A673 (cell line): ENCODE measurements at regions not wholly inside any gene's neighbourhood (a gene's known extent, or its start where the extent isn't known, plus 50 kb on each side); places are given as distances from the start of the nearest gene placed in this dataset.

Experiments
- BruUV-seq: library from RNA; stranded (reverse); fragments of 400-500 nt; replicated peaks from 2 replicates; lab custom pipeline; 2021; lab: Mats Ljungman, UMichigan
- CTCF ChIA-PET: fragments of 300-600 bp; sonication (Branson Sonifier 250); formaldehyde crosslinking; loops from one replicate; lab custom pipeline; 2022; ENCODE audit warnings: antibody characterized with exemption; lab: Charles Lee
- POLR2A ChIA-PET: fragments of 300-600 bp; sonication (Branson Sonifier 250); formaldehyde crosslinking; loops from one replicate; lab custom pipeline; 2022; ENCODE audit warnings: antibody characterized with exemption; ENCODE audit not compliant: low non-redundant PET; lab: Charles Lee
- DNase-seq: peaks from one replicate; pipeline ENCODE4 v3.0.0-alpha.2; 2015; ENCODE audit warnings: low spot score
- H3K27ac ChIP-seq: fragments of 200-600 bp; sonication (generic); 2 replicates; pipeline ENCODE4 v1.5.1; 2016; ENCODE audit warnings: mixed run types, low read depth, mild to moderate bottlenecking, mixed read lengths, antibody characterized with exemption, low read length; ENCODE audit not compliant: poor library complexity, severe bottlenecking
- H3K27me3 ChIP-seq: fragments of 200-600 bp; sonication (generic); replicated peaks from 2 replicates; pipeline ENCODE4 v1.6.1; 2017; ENCODE audit warnings: mixed run types, low read depth, mild to moderate bottlenecking, mixed read lengths, antibody characterized with exemption, low read length; ENCODE audit not compliant: insufficient read depth, poor library complexity
- H3K36me3 ChIP-seq: fragments of 200-600 bp; sonication (generic); 2 replicates; pipeline ENCODE4 v1.6.1; 2016; ENCODE audit warnings: mixed run types, mild to moderate bottlenecking, mixed read lengths, antibody characterized with exemption, low read length; ENCODE audit not compliant: insufficient read depth, poor library complexity, severe bottlenecking
- H3K4me1 ChIP-seq: fragments of 200-600 bp; sonication (generic); 2 replicates; pipeline ENCODE4 v1.6.1; 2017; ENCODE audit warnings: mixed run types, mild to moderate bottlenecking, mixed read lengths, antibody characterized with exemption, low read length; ENCODE audit not compliant: insufficient read depth, poor library complexity, severe bottlenecking
- H3K4me3 ChIP-seq: fragments of 200-600 bp; sonication (generic); 2 replicates; pipeline ENCODE4 v1.5.1; 2016; ENCODE audit warnings: low read depth, mixed run types, mild to moderate bottlenecking, mixed read lengths, low read length; ENCODE audit not compliant: poor library complexity, severe bottlenecking
- H3K9me3 ChIP-seq: fragments of 200-600 bp; sonication (generic); 2 replicates; pipeline ENCODE4 v1.6.1; 2016; ENCODE audit warnings: mixed run types, low read depth, mild to moderate bottlenecking, mixed read lengths, antibody characterized with exemption, low read length; ENCODE audit not compliant: poor library complexity, severe bottlenecking
- EZH2 ChIP-seq: fragments of 200-600 bp; sonication (generic); IDR thresholded peaks from 2 replicates; pipeline ENCODE4 v1.6.1; 2017; ENCODE audit warnings: borderline replicate concordance, low read depth, mild to moderate bottlenecking, mixed read lengths, antibody characterized with exemption, low read length; ENCODE audit not compliant: poor library complexity, severe bottlenecking
- intact Hi-C: fragments of 100-400 bp; cut with micrococcal nuclease; formaldehyde crosslinking; loops from one replicate; pipeline ENCODE4 v1.10.0; 2022; ENCODE audit not compliant: unreplicated experiment
- TF ChIP-seq, protein P1 (sequence below): fragments of 300-800, 200-600 bp; sonication (generic); conservative IDR thresholded peaks from 2 replicates; pipeline ENCODE4 v1.5.1; 2017; ENCODE audit warnings: low read depth, mild to moderate bottlenecking, antibody characterized with exemption, low read length, moderate library complexity, mixed read lengths

DNA sequence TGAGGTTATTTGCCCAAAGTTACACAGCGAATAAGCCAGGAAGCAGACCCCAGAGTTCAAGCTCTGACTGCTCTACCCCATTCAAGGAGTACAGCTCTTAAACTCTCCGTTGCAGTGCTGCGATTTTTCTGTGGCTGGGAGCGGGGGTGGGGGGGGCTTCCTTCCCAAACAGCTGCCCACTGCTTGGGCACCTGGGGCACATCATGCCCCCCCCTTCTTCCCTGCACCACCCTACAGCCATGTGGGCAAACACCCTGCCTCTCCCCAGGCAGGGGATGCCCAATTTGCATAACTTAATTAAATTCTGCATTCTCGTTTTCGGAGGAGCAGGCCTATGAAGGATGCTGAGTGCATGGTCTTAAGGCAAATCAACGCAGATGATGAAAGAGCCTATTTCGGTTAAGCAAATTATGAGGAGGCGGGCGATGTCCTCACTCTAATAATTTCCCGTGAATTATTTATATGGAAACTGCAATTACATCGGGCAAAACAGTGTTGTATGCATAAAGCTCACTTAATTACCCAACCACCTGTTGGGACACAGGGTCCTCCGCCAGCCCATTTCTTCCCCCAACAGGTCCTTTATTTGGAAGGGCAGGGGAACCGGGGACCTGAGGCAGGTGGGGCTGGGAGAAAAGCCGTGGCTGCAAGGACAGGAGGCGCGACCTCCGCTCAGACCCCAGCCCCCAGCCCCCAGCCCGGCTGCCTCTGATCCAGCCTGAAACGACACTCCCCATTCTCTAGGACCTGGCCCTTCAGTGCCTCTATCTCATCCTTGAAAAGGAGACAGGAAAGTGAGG is 610.5 kb downstream of the BUD13 start:
- H3K36me3 ChIP-seq: no peaks in the 10 kb centered on the region
- intact Hi-C loops: no loop called here
- H3K4me3 ChIP-seq: no peak overlapping the region
- no TSS peak for BruUV-seq
- ChIA-PET POLR2A (no interaction called here), CTCF (no interaction called here)
- H3K9me3 ChIP-seq: no peaks in the 10 kb centered on the region
- H3K27me3 ChIP-seq: peaks cover 29% of the 10 kb centered on the region
- no peak overlapping the region for H3K27ac ChIP-seq
- DNase-seq: no peak
- no peaks in the 10 kb centered on the region for H3K4me1 ChIP-seq
- TF ChIP-seq, protein P1, sequence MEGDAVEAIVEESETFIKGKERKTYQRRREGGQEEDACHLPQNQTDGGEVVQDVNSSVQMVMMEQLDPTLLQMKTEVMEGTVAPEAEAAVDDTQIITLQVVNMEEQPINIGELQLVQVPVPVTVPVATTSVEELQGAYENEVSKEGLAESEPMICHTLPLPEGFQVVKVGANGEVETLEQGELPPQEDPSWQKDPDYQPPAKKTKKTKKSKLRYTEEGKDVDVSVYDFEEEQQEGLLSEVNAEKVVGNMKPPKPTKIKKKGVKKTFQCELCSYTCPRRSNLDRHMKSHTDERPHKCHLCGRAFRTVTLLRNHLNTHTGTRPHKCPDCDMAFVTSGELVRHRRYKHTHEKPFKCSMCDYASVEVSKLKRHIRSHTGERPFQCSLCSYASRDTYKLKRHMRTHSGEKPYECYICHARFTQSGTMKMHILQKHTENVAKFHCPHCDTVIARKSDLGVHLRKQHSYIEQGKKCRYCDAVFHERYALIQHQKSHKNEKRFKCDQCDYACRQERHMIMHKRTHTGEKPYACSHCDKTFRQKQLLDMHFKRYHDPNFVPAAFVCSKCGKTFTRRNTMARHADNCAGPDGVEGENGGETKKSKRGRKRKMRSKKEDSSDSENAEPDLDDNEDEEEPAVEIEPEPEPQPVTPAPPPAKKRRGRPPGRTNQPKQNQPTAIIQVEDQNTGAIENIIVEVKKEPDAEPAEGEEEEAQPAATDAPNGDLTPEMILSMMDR: no peak
- TF ChIP-seq EZH2: no peak

DNA sequence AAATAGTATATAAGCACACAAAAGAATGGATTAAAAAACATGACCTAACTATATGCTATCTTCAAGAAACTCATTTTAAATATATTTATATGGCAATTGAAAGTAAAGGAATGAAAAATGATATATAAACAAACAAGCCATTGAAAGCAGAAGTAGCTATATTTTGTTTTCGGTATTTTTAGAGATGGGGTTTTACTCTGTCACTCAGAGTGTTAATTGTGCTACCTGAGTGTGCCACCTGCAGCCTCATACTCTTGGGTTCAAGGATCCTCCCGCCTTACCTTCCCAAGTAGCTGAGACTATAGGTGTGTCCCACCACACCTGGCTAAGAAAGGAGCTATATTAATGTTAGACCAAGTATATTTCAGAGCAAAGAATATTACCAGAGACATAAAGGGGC is 624.1 kb downstream of the BUD13 start:
- ChIA-PET POLR2A (no interaction called here), CTCF (no interaction called here)
- BruUV-seq: no TSS peak
- Histone ChIP-seq H3K4me1 (no peaks in the 10 kb centered on the region), H3K27me3 (no peaks in the 10 kb centered on the region), H3K36me3 (no peaks in the 10 kb centered on the region), H3K9me3 (no peaks in the 10 kb centered on the region), H3K4me3 (no peak overlapping the region), H3K27ac (no peak overlapping the region)
- TF ChIP-seq, protein P1: no peak
- no peak for TF ChIP-seq EZH2
- no peak for DNase-seq
- intact Hi-C loops: no loop called here

DNA sequence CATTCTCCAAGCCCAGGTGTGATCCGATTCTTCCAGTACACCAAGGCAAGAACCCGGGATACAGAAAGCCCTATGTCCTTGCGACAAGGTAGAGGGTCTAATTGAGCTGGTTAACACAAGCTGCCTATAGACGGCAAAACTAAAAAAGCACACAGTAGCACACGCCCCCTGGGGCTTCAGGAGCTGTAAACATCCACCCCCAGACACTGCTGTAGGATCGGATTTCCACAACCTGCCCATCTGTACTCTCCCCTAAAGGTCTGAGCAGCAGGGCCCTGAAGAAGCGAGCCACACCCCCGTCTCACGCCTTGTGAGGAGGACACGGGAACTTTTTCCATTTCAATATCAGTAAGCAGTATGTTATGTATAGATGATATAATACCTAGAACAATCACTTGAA is 624.7 kb downstream of the BUD13 start:
- POLR2A ChIA-PET: no interaction called here
- no peak overlapping the region for H3K4me3 ChIP-seq
- H3K4me1 ChIP-seq: no peaks in the 10 kb centered on the region
- no peak overlapping the region for H3K27ac ChIP-seq
- H3K36me3 ChIP-seq: no peaks in the 10 kb centered on the region
- TF ChIP-seq EZH2: no peak
- TF ChIP-seq, protein P1: no peak
- intact Hi-C loops: no loop called here
- H3K9me3 ChIP-seq: no peaks in the 10 kb centered on the region
- CTCF ChIA-PET: no interaction called here
- H3K27me3 ChIP-seq: peaks cover 4% of the 10 kb centered on the region
- DNase-seq: no peak
- no TSS peak for BruUV-seq
